Smooth muscle cell (in vitro differentiated cells): ENCODE measurements at regions not wholly inside any gene's neighbourhood (a gene's known extent, or its start where the extent isn't known, plus 50 kb on each side); places are given as distances from the start of the nearest gene placed in this dataset.

Source experiments
- DNase-seq: peaks from one replicate; lab custom pipeline; 2025; ENCODE audit not compliant: unreplicated experiment; lab: John Stamatoyannopoulos, UW
- H2AFZ ChIP-seq: fragments of 200-600 bp; sonication (generic); 2 replicates; pipeline ENCODE4 v1.6.0; 2016; ENCODE audit warnings: antibody characterized with exemption, low read depth, mild to moderate bottlenecking
- H3F3A ChIP-seq: fragments of 200-600 bp; sonication (generic); 2 replicates; pipeline ENCODE4 v1.6.0; 2017; ENCODE audit warnings: antibody characterized with exemption, low read depth
- H3K27ac ChIP-seq: fragments of 200-600 bp; sonication (generic); 2 replicates; pipeline ENCODE4 v1.5.1; 2016; ENCODE audit warnings: low read depth, mild to moderate bottlenecking
- H3K27me3 ChIP-seq: fragments of 200-600 bp; sonication (generic); 2 replicates; pipeline ENCODE4 v1.6.1; 2016; ENCODE audit warnings: low read depth, mild to moderate bottlenecking
- H3K36me3 ChIP-seq: fragments of 200-600 bp; sonication (generic); 2 replicates; pipeline ENCODE4 v1.5.1; 2016; ENCODE audit warnings: low read depth
- H3K4me1 ChIP-seq: fragments of 200-600 bp; sonication (generic); 2 replicates; pipeline ENCODE4 v1.5.1; 2016; ENCODE audit warnings: low read depth
- H3K4me2 ChIP-seq: fragments of 200-600 bp; sonication (generic); 2 replicates; pipeline ENCODE4 v1.6.0; 2016; ENCODE audit warnings: mild to moderate bottlenecking
- H3K4me3 ChIP-seq: fragments of 200-600 bp; sonication (generic); 2 replicates; pipeline ENCODE4 v1.5.1; 2016; ENCODE audit warnings: mild to moderate bottlenecking
- H3K79me2 ChIP-seq: fragments of 200-600 bp; sonication (generic); 2 replicates; pipeline ENCODE4 v1.6.0; 2016; ENCODE audit warnings: low read depth, mild to moderate bottlenecking
- H3K9ac ChIP-seq: fragments of 200-600 bp; sonication (generic); 2 replicates; pipeline ENCODE4 v1.6.0; 2016; ENCODE audit warnings: low read depth
- H3K9me3 ChIP-seq: fragments of 200-600 bp; sonication (generic); replicated peaks from 2 replicates; pipeline ENCODE4 v1.5.1; 2016; ENCODE audit warnings: low read depth
- H4K20me1 ChIP-seq: fragments of 200-600 bp; sonication (generic); 2 replicates; pipeline ENCODE4 v1.6.0; 2016; ENCODE audit warnings: low read depth
- WGBS: methylation state at CpG from one replicate; pipeline ENCODE4 v1.1.7; 2016; ENCODE audit warnings: low lambda C conversion rate; 5-methylcytosine and 5-hydroxymethylcytosine counted together
- TF ChIP-seq, protein P1 (sequence below): fragments of 200-600 bp; sonication (generic); IDR thresholded peaks from 2 replicates; pipeline ENCODE4 v1.5.1; 2017; ENCODE audit warnings: borderline replicate concordance, mild to moderate bottlenecking, antibody characterized with exemption; ENCODE audit not compliant: insufficient read depth, poor library complexity, severe bottlenecking

DNA sequence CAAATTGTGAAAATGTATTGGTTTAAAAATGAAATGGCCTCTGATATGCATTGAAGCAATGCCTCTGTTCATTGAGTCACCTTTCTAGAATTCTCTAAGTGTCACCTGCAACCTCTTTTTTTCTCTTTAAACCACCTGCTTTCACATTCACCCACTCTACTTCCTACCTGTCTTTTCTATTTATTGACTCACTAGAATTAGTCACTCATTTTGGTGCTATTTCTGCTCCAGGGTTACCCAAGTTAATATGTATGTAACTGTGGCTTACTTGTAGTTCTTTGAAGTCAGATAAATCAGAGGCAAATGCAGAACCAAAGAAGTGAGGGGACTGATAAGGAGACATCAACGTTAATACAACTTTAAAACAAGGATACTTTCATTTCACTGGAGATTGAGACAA lies 674.7 kb downstream of the CCSER2 start:
- TF ChIP-seq, protein P1, sequence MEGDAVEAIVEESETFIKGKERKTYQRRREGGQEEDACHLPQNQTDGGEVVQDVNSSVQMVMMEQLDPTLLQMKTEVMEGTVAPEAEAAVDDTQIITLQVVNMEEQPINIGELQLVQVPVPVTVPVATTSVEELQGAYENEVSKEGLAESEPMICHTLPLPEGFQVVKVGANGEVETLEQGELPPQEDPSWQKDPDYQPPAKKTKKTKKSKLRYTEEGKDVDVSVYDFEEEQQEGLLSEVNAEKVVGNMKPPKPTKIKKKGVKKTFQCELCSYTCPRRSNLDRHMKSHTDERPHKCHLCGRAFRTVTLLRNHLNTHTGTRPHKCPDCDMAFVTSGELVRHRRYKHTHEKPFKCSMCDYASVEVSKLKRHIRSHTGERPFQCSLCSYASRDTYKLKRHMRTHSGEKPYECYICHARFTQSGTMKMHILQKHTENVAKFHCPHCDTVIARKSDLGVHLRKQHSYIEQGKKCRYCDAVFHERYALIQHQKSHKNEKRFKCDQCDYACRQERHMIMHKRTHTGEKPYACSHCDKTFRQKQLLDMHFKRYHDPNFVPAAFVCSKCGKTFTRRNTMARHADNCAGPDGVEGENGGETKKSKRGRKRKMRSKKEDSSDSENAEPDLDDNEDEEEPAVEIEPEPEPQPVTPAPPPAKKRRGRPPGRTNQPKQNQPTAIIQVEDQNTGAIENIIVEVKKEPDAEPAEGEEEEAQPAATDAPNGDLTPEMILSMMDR: no peak

DNA sequence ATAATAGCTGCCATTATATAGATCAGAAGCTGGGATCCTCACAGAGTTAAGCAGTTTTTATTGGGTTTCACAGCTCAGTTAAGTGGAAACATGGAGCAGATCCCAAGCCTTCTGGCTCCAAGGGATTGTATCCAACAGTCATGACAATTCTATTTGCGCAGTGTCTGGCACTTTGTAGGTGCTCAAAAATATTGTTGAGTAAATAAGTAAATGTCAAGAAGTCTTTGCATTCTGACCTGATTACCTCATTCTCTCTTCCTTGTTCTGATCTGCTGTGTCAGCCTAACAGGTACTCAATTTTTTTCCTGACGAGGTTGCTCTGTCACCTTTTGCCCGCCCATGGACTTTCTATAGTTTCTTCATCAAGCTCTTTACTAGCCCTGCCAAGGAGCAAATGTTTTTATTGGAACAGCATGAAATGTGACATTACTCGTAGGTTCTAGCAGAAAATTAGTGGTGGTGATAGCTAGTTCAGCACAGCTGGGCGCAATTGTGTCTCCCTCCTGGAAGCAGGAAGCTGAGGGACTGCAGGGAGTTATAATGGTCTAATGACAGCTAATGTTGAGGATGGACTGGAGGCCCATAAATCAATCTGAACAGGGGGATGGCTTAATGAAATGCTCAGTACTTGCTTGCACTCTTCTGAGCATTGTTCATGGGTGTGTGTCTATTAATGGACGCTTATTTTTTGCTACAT lies 680.2 kb downstream of the CCSER2 start:
- no peak for DNase-seq
- TF ChIP-seq, protein P1: no peak
- 83% methylated on average over 6 of the region's 6 CpGs for WGBS
- Histone ChIP-seq H3F3A (no peaks in the 10 kb centered on the region), H3K9ac (no peak overlapping the region), H3K9me3 (no peaks in the 10 kb centered on the region), H3K27ac (no peak overlapping the region), H3K4me1 (no peaks in the 10 kb centered on the region), H3K4me3 (no peak overlapping the region), H3K36me3 (no peaks in the 10 kb centered on the region), H3K79me2 (no peaks in the 10 kb centered on the region), H4K20me1 (no peaks in the 10 kb centered on the region), H3K4me2 (no peak overlapping the region), H3K27me3 (no peaks in the 10 kb centered on the region), H2AFZ (no peak overlapping the region)

More for the DNA sequence above, 674.7 kb downstream of the CCSER2 start:
- Histone ChIP-seq H2AFZ (no peak overlapping the region), H3K4me2 (no peak overlapping the region), H3K36me3 (no peaks in the 10 kb centered on the region), H3K27ac (no peak overlapping the region), H3K9ac (no peak overlapping the region), H3K4me1 (no peaks in the 10 kb centered on the region), H3K27me3 (no peaks in the 10 kb centered on the region), H3K9me3 (no peaks in the 10 kb centered on the region), H3K4me3 (no peak overlapping the region), H4K20me1 (no peaks in the 10 kb centered on the region), H3K79me2 (no peaks in the 10 kb centered on the region), H3F3A (no peaks in the 10 kb centered on the region)
- DNase-seq: no peak
- 56% methylated on average over 1 of the region's 1 CpG for WGBS

DNA sequence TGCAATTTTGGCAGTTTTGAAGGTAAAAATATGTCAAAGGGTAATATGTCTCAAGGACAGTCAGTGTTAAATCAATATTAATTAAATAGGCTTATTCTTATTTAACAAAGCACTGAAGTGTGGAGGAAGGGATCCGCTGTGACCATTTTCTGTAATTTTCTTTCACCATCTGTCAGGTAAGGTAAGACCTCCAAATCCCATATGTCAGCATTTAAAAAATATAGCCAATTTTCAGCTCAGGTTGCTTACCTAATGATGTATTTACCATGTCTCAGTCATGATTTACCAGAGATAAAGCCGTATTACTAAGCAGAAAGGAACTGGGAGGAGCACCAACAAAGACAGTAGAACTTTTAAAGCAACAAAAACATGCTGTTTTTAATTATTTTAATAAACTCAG lies 683.9 kb downstream of the CCSER2 start:
- H3K9me3 ChIP-seq: no peaks in the 10 kb centered on the region
- H2AFZ ChIP-seq: no peak overlapping the region
- H4K20me1 ChIP-seq: no peaks in the 10 kb centered on the region
- no peaks in the 10 kb centered on the region for H3F3A ChIP-seq
- no peaks in the 10 kb centered on the region for H3K27me3 ChIP-seq
- H3K9ac ChIP-seq: no peak overlapping the region
- no peak overlapping the region for H3K4me3 ChIP-seq
- H3K36me3 ChIP-seq: no peaks in the 10 kb centered on the region
- H3K79me2 ChIP-seq: no peaks in the 10 kb centered on the region
- 83% methylated on average over 2 of the region's 2 CpGs for WGBS
- no peak for DNase-seq
- TF ChIP-seq, protein P1: no peak
- H3K27ac ChIP-seq: no peak overlapping the region
- H3K4me2 ChIP-seq: no peak overlapping the region
- H3K4me1 ChIP-seq: no peaks in the 10 kb centered on the region

DNA sequence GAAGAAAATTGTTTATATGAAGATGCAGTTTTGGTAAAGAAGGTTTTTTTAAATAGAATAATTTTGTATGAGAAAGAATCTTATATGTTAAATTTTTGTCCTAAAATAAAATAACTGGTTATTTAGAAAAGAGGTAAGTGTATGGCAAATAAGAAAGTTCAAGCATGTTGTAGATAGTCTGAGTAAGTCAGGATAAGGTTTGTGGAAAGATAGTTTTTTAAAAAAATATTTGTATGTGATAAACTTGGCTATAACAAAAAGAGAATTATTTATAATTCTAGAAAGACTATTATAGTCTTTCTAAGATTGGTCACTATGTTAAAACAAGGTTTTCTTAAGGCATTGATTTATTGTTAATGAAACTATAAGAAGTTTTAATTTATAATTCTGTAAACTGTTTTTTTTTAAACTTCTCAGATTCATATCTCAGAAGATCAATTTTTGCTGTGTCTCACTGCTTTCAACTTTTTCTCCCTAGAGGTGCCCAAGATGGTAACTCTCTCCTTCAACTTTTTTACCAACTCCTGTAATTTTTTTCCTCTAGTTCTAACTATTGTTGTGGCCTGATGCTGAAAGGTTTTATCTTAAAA lies 698.6 kb downstream of the CCSER2 start:
- Histone ChIP-seq H3K4me2 (no peak overlapping the region), H3K9me3 (peaks cover 6% of the 10 kb centered on the region), H2AFZ (no peak overlapping the region), H3K27ac (no peak overlapping the region), H4K20me1 (no peaks in the 10 kb centered on the region), H3K27me3 (no peaks in the 10 kb centered on the region), H3K9ac (no peak overlapping the region), H3K4me3 (no peak overlapping the region), H3K4me1 (no peaks in the 10 kb centered on the region), H3K79me2 (no peaks in the 10 kb centered on the region), H3F3A (no peaks in the 10 kb centered on the region), H3K36me3 (no peaks in the 10 kb centered on the region)
- TF ChIP-seq, protein P1: no peak
- no peak for DNase-seq
